Activated CD4-positive, alpha-beta T cell treated with anti-CD3 and anti-CD28 coated beads for 36 hours (primary cell): ENCODE measurements at regions not wholly inside any gene's neighbourhood (a gene's known extent, or its start where the extent isn't known, plus 50 kb on each side); places are given as distances from the start of the nearest gene placed in this dataset.

Source experiments
- ATAC-seq: fragments of 200-7000 bp; cut with Tn5 transposase; one replicate; pipeline ENCODE4 v1.10.0; 2021; ENCODE audit warnings: mild to moderate bottlenecking, moderate library complexity
- CTCF ChIA-PET: fragments of 350-600 bp; sonication (Branson Sonifier 250); formaldehyde crosslinking; loops from one replicate; lab custom pipeline; 2021; ENCODE audit warnings: antibody characterized with exemption; lab: Charles Lee
- POLR2A ChIA-PET: fragments of 350-600 bp; sonication (Branson Sonifier 250); formaldehyde crosslinking; loops from one replicate; lab custom pipeline; 2021; ENCODE audit warnings: antibody characterized with exemption, inconsistent platforms; lab: Charles Lee
- DNase-seq: peaks from one replicate; pipeline ENCODE4 v3.0.0-alpha.2; 2020
- H3K27ac Mint-ChIP-seq: one replicate; pipeline ENCODE4 v1.8.0; 2021; ENCODE audit warnings: mixed read lengths
- H3K27me3 Mint-ChIP-seq: one replicate; pipeline ENCODE4 v1.8.0; 2021; ENCODE audit warnings: mixed read lengths
- H3K36me3 Mint-ChIP-seq: one replicate; pipeline ENCODE4 v1.8.0; 2021; ENCODE audit warnings: low read depth, mixed read lengths
- H3K4me1 Mint-ChIP-seq: one replicate; pipeline ENCODE4 v1.8.0; 2021; ENCODE audit warnings: mixed read lengths
- H3K4me3 Mint-ChIP-seq: one replicate; pipeline ENCODE4 v1.8.0; 2021; ENCODE audit warnings: mild to moderate bottlenecking, moderate library complexity, mixed read lengths
- H3K9me3 Mint-ChIP-seq: one replicate; pipeline ENCODE4 v1.8.0; 2021; ENCODE audit warnings: low read depth, mixed read lengths
- intact Hi-C, 2 experiments: fragments of 100-400 bp; cut with DNase I in 1 of 2; cut with micrococcal nuclease in 1 of 2; formaldehyde crosslinking; loops; one replicate each; pipeline versions ENCODE4 v1.14.2 to v1.15.1; 2022 to 2024; cut with DNase I, micrococcal nuclease

DNA sequence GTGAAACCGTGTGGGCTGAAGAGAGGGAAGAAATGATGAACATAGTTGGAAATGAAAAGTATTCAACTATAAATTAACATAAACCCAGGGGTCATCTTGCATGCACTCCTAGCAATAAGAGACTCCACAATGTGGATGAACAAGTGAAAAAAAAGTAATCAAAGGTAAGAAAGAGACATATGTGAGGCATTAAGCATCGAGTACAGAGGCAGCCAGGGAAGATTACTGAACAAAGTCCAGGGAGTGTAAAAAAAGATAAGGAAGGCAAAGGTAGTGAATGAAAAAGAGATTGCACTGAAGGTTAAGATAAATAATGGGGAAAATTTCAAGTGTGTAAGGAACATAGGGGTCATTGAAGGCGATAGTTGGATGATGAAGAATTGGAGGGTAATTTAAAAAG, 330.8 kb upstream of the PROX1 start:
- ChIA-PET POLR2A (interaction anchor here (0.6 kb wide), 1 partner anchor 275 kb away, joined by 3 read pairs; no protein-coding TSS in a partner anchor), CTCF (no interaction called here)
- no peaks in the 10 kb centered on the region for H3K9me3 Mint-ChIP-seq
- H3K4me1 Mint-ChIP-seq = no peaks in the 10 kb centered on the region
- no peaks in the 10 kb centered on the region for H3K36me3 Mint-ChIP-seq
- no peaks in the 10 kb centered on the region for H3K27me3 Mint-ChIP-seq
- no peak overlapping the region for H3K4me3 Mint-ChIP-seq
- ATAC-seq (no peak), DNase-seq (no peak)
- H3K27ac Mint-ChIP-seq = no peak overlapping the region
- intact Hi-C loops = no loop called here

DNA sequence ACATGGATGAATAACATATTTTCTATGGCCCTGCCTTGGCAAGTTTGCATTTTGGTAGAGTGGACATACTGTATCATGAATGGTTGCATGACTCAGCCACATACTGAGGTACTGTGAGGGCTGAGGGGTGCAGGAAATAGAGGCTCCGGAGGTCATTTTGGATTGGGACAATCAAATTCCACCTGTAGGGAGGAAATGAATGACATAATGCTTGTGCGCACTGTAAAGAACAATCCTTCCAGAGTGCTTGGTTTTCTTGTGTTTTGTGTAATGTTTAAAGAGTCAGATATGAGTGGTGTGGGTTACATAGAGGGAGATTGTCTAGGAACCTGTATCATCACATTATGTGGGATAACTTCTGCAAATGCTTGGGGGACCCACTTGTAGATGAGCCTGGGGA, 329.9 kb upstream of the PROX1 start:
- H3K4me1 Mint-ChIP-seq = no peaks in the 10 kb centered on the region
- ATAC-seq (no peak), DNase-seq (no peak)
- H3K4me3 Mint-ChIP-seq = no peak overlapping the region
- intact Hi-C loops = no loop called here
- H3K9me3 Mint-ChIP-seq = no peaks in the 10 kb centered on the region
- POLR2A ChIA-PET = no interaction called here
- no peaks in the 10 kb centered on the region for H3K36me3 Mint-ChIP-seq
- peaks cover 3% of the 10 kb centered on the region for H3K27me3 Mint-ChIP-seq
- H3K27ac Mint-ChIP-seq = no peak overlapping the region
- CTCF ChIA-PET = no interaction called here

DNA sequence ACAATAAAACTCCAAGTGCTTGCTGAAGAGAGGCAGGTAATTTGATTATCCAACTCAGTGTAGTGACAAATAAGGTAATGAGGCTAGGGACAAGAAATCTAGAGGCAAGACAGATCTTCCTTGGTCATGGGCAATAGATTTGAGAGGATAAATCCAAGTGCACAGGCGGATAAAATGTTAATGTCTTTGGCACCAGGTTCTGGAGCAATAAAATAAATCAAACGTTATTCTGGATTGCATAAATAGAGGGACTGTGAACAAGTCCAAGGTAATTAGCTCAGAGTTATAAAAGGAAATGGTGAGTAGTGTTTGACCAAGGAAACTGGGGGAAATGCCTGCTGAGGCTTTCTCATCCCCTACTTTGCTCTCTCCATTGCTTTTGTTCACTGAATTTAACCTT, 329.3 kb upstream of the PROX1 start:
- H3K27ac Mint-ChIP-seq = no peak overlapping the region
- intact Hi-C loops = no loop called here
- no peak for DNase-seq
- POLR2A ChIA-PET = no interaction called here
- no peak for ATAC-seq
- H3K4me3 Mint-ChIP-seq = no peak overlapping the region
- no peaks in the 10 kb centered on the region for H3K36me3 Mint-ChIP-seq
- no peaks in the 10 kb centered on the region for H3K4me1 Mint-ChIP-seq
- peaks cover 3% of the 10 kb centered on the region for H3K27me3 Mint-ChIP-seq
- CTCF ChIA-PET = no interaction called here
- H3K9me3 Mint-ChIP-seq = no peaks in the 10 kb centered on the region

GRCh38 chr1:213659580-213660547, 327.9 kb upstream of the PROX1 start:
- ChIA-PET CTCF (no interaction called here), POLR2A (no interaction called here)
- H3K36me3 Mint-ChIP-seq = no peaks in the 10 kb centered on the region
- H3K4me1 Mint-ChIP-seq = no peaks in the 10 kb centered on the region
- intact Hi-C loops = no loop called here
- H3K27me3 Mint-ChIP-seq = peaks cover 3% of the 10 kb centered on the region
- no peak for ATAC-seq
- no peaks in the 10 kb centered on the region for H3K9me3 Mint-ChIP-seq
- no peak for DNase-seq
- H3K27ac Mint-ChIP-seq = no peak overlapping the region
- no peak overlapping the region for H3K4me3 Mint-ChIP-seq

DNA sequence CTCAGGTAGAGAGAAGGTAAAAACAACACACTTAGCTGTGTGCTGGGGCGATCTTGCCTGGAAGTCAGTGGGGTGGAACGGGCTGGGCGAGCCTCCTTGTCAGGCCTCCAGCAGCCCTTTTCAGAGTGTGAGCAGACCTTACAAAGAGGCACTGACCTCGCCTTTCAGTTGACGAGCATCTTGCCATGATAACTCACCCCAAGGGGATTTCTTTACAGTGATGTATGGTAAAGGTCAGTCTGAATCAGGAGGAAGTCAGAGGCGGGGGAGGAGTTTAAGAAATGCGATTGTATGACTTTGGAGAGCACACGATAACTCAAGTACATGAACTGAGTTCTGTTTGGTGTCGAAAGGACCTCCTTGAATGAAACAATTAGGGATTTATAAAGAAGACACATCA, 326.5 kb upstream of the PROX1 start:
- ChIA-PET CTCF (no interaction called here), POLR2A (no interaction called here)
- H3K9me3 Mint-ChIP-seq = no peaks in the 10 kb centered on the region
- H3K36me3 Mint-ChIP-seq = no peaks in the 10 kb centered on the region
- H3K27ac Mint-ChIP-seq = no peak overlapping the region
- ATAC-seq (no peak), DNase-seq (peak; percentile 10)
- H3K4me1 Mint-ChIP-seq = no peaks in the 10 kb centered on the region
- H3K4me3 Mint-ChIP-seq = no peak overlapping the region
- intact Hi-C loops = no loop called here
- peaks cover 3% of the 10 kb centered on the region for H3K27me3 Mint-ChIP-seq

DNA sequence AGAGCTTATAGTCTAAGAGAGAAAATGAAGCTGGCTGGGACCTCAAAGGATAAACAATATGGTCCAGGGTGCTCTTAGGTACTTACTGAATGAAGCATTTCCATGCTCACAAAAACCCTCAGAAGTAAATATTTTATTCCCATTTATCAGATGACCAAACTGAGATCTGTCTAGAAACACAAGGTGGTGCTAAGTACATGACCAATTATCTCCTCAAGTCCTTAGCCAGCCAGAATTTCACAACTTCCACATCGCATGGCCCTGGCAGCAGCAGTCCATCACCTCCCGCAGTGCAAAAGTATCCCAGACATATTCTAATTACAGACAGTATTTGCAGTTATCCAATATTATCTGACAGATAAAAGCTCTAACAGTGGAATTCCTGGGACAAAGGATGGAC, 321.7 kb upstream of the PROX1 start:
- ChIA-PET CTCF (no interaction called here), POLR2A (no interaction called here)
- peaks cover 3% of the 10 kb centered on the region for H3K27me3 Mint-ChIP-seq
- no peak overlapping the region for H3K27ac Mint-ChIP-seq
- H3K4me3 Mint-ChIP-seq = no peak overlapping the region
- H3K36me3 Mint-ChIP-seq = no peaks in the 10 kb centered on the region
- intact Hi-C loops = no loop called here
- ATAC-seq (no peak), DNase-seq (no peak)
- H3K9me3 Mint-ChIP-seq = no peaks in the 10 kb centered on the region
- peaks cover 19% of the 10 kb centered on the region for H3K4me1 Mint-ChIP-seq

GRCh38 chr1:213666922-213667321, 320.9 kb upstream of the PROX1 start:
- Mint-ChIP-seq H3K4me1 (peaks cover 19% of the 10 kb centered on the region), H3K4me3 (no peak overlapping the region), H3K27ac (no peak overlapping the region), H3K36me3 (no peaks in the 10 kb centered on the region), H3K27me3 (peaks cover 3% of the 10 kb centered on the region), H3K9me3 (no peaks in the 10 kb centered on the region)
- POLR2A ChIA-PET = no interaction called here
- ATAC-seq = no peak
- intact Hi-C loops = loop anchor here in 1 of 2 experiments (1.0 kb wide), 1 partner anchor 456 kb away; no protein-coding TSS in a partner anchor
- CTCF ChIA-PET = interaction anchor here (0.6 kb wide), 1 partner anchor 110 kb away, joined by 3 read pairs; no protein-coding TSS in a partner anchor
- no peak for DNase-seq

GRCh38 chr1:213669512-213669911, 318.3 kb upstream of the PROX1 start:
- ChIA-PET POLR2A (no interaction called here), CTCF (no interaction called here)
- no peak overlapping the region for H3K27ac Mint-ChIP-seq
- DNase-seq (no peak), ATAC-seq (no peak)
- no peaks in the 10 kb centered on the region for H3K27me3 Mint-ChIP-seq
- H3K9me3 Mint-ChIP-seq = no peaks in the 10 kb centered on the region
- no peaks in the 10 kb centered on the region for H3K36me3 Mint-ChIP-seq
- H3K4me1 Mint-ChIP-seq = peaks cover 19% of the 10 kb centered on the region
- no peak overlapping the region for H3K4me3 Mint-ChIP-seq
- intact Hi-C loops = no loop called here

GRCh38 chr1:213669964-213670691, 317.6 kb upstream of the PROX1 start:
- ATAC-seq (peak; percentile 75), DNase-seq (peak; percentile 18)
- Mint-ChIP-seq H3K27me3 (no peaks in the 10 kb centered on the region), H3K27ac (no peak overlapping the region), H3K9me3 (peaks cover 3% of the 10 kb centered on the region), H3K4me1 (peaks cover 19% of the 10 kb centered on the region), H3K36me3 (no peaks in the 10 kb centered on the region), H3K4me3 (no peak overlapping the region)
- ChIA-PET CTCF (no interaction called here), POLR2A (interaction anchor here (0.5 kb wide), 1 partner anchor 453 kb away, joined by 9 read pairs; no protein-coding TSS in a partner anchor)
- intact Hi-C loops = no loop called here

- no peaks in the 10 kb centered on the region for H3K27me3 Mint-ChIP-seq
- peaks cover 19% of the 10 kb centered on the region for H3K4me1 Mint-ChIP-seq
- intact Hi-C loops = no loop called here
- DNase-seq = no peak
- peaks cover 4% of the 10 kb centered on the region for H3K9me3 Mint-ChIP-seq
- ATAC-seq = no peak
- no peak overlapping the region for H3K4me3 Mint-ChIP-seq
- no peak overlapping the region for H3K27ac Mint-ChIP-seq
- POLR2A ChIA-PET = interaction anchor here (0.5 kb wide), 1 partner anchor 452 kb away, joined by 9 read pairs; no protein-coding TSS in a partner anchor
- CTCF ChIA-PET = no interaction called here
- H3K36me3 Mint-ChIP-seq = no peaks in the 10 kb centered on the region
Observed at GRCh38 chr1:213670692-213671023, 317.1 kb upstream of the PROX1 start.

GRCh38 chr1:213675043-213675442, 312.7 kb upstream of the PROX1 start:
- POLR2A ChIA-PET = no interaction called here
- Mint-ChIP-seq H3K9me3 (peaks cover 4% of the 10 kb centered on the region), H3K4me1 (peaks cover 10% of the 10 kb centered on the region), H3K27ac (no peak overlapping the region), H3K36me3 (no peaks in the 10 kb centered on the region), H3K4me3 (no peak overlapping the region), H3K27me3 (no peaks in the 10 kb centered on the region)
- DNase-seq = no peak
- CTCF ChIA-PET = no interaction called here
- intact Hi-C loops = no loop called here
- ATAC-seq = no peak

- Mint-ChIP-seq H3K4me1 (no peaks in the 10 kb centered on the region), H3K27me3 (no peaks in the 10 kb centered on the region), H3K4me3 (no peak overlapping the region), H3K27ac (no peak overlapping the region), H3K36me3 (no peaks in the 10 kb centered on the region), H3K9me3 (peaks cover 4% of the 10 kb centered on the region)
- DNase-seq (no peak), ATAC-seq (no peak)
- ChIA-PET CTCF (no interaction called here), POLR2A (no interaction called here)
- intact Hi-C loops = no loop called here
Observed at GRCh38 chr1:213676736-213677135, 311.0 kb upstream of the PROX1 start.
